IPS DF 6.9 (cell line): ENCODE measurements at regions not wholly inside any gene's neighbourhood (a gene's known extent, or its start where the extent isn't known, plus 50 kb on each side); places are given as distances from the start of the nearest gene placed in this dataset.

ENCODE experiments used
- DNase-seq: peaks from one replicate; pipeline ENCODE4 v3.0.0-alpha.2; 2013; ENCODE audit warnings: low read depth, low spot score
- H3K27ac ChIP-seq: one replicate; pipeline ENCODE4 v1.5.1; 2013; ENCODE audit warnings: low read length, control low read depth
- H3K27me3 ChIP-seq: 2 replicates; pipeline ENCODE4 v1.6.1; 2013; ENCODE audit warnings: mild to moderate bottlenecking, low read length; ENCODE audit not compliant: control insufficient read depth, insufficient read depth
- H3K36me3 ChIP-seq: 2 replicates; pipeline ENCODE4 v1.6.1; 2013; ENCODE audit warnings: low read length; ENCODE audit not compliant: control insufficient read depth, insufficient read depth
- H3K4me1 ChIP-seq: 2 replicates; pipeline ENCODE4 v1.6.1; 2013; ENCODE audit warnings: low read length; ENCODE audit not compliant: control insufficient read depth, insufficient read depth
- H3K4me3 ChIP-seq: 2 replicates; pipeline ENCODE4 v1.5.1; 2013; ENCODE audit warnings: mild to moderate bottlenecking, low read length
- H3K9me3 ChIP-seq: 2 replicates; pipeline ENCODE4 v1.6.1; 2013; ENCODE audit warnings: low read length, inconsistent platforms; ENCODE audit not compliant: control insufficient read depth, insufficient read depth
- WGBS: extraction: QIAGEN DNeasy Blood & Tissue Kit; methylation state at CpG from one replicate; pipeline ENCODE4 v1.1.7; 2013; ENCODE audit warnings: mixed read lengths, missing lambda C conversion rate; ENCODE audit not compliant: insufficient read length, insufficient coverage; 5-methylcytosine and 5-hydroxymethylcytosine counted together

- Histone ChIP-seq H3K27ac (no peak overlapping the region), H3K4me3 (no peak overlapping the region), H3K4me1 (no peaks in the 10 kb centered on the region), H3K27me3 (no peaks in the 10 kb centered on the region), H3K9me3 (no peaks in the 10 kb centered on the region), H3K36me3 (no peaks in the 10 kb centered on the region)
- no CpG with 5 or more reads among the region's 3 CpGs for WGBS
- no peak for DNase-seq
These were observed 204.2 kb upstream of the CD180 start for GRCh38 chr5:67400752-67401151.

DNA sequence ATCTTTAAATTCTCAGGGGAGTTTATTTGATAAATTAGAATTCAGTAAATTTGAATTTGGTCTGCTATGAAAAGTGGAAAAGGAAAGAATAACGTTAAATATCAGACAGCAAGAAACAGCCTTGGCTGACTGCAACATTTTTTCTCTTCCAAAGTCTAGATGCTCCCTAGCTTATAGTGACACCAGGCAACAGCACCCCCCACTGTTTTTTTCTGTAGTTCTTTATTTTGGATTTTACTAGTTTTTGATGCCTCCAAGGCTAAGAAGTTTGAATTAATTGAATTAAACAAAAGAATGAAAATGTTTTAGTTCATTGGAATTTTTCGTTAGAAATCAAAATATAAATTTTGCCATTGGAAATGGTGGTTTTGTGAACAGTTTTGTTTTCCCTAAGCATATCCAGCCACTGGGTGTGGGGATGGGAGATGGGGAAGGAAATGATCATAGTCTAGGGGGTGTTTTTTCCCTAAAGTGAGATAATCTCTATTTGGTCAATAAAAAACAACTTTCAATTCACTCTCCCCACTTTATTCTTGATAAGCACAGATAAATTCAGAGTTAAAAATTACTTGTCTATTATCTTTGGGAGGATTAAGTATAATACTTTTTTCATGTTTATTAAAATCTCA lies 199.3 kb upstream of the CD180 start:
- Histone ChIP-seq H3K4me3 (no peak overlapping the region), H3K36me3 (no peaks in the 10 kb centered on the region), H3K9me3 (no peaks in the 10 kb centered on the region), H3K27ac (no peak overlapping the region), H3K27me3 (no peaks in the 10 kb centered on the region), H3K4me1 (no peaks in the 10 kb centered on the region)
- no CpG with 5 or more reads among the region's 2 CpGs for WGBS
- DNase-seq, result no peak

DNA sequence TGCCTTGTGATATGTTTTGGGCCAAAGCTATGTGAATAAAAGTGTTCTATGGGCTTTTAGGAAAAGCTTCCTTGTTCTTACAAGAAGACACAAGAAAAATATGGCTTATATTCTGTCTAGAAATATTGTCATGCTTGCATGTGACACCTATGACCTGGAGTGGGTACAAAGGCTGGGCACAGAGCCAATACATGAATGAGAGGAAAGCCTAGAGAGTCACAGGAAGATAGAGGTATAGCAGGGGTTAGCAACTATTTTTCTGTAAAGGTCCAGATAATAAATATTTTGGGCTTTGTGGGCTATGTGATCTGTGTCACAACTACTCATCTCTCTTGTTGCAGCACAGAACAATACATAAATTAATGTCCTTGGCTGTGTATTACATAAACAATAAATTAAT lies 196.6 kb upstream of the CD180 start:
- no peak for DNase-seq
- H3K36me3 ChIP-seq, result no peaks in the 10 kb centered on the region
- H3K4me3 ChIP-seq, result no peak overlapping the region
- H3K27me3 ChIP-seq, result no peaks in the 10 kb centered on the region
- H3K4me1 ChIP-seq, result no peaks in the 10 kb centered on the region
- no peak overlapping the region for H3K27ac ChIP-seq
- H3K9me3 ChIP-seq, result no peaks in the 10 kb centered on the region

- Histone ChIP-seq H3K4me3 (no peak overlapping the region), H3K36me3 (no peaks in the 10 kb centered on the region), H3K27me3 (no peaks in the 10 kb centered on the region), H3K27ac (no peak overlapping the region), H3K9me3 (no peaks in the 10 kb centered on the region), H3K4me1 (no peaks in the 10 kb centered on the region)
- no CpG with 5 or more reads among the region's 1 CpG for WGBS
- DNase-seq, result no peak
These were observed 194.3 kb upstream of the CD180 start for GRCh38 chr5:67390935-67391334.

GRCh38 chr5:67383451-67383850 lies 186.9 kb upstream of the CD180 start:
- DNase-seq, result no peak
- Histone ChIP-seq H3K27ac (no peak overlapping the region), H3K9me3 (no peaks in the 10 kb centered on the region), H3K27me3 (no peaks in the 10 kb centered on the region), H3K4me1 (no peaks in the 10 kb centered on the region), H3K36me3 (no peaks in the 10 kb centered on the region), H3K4me3 (no peak overlapping the region)

GRCh38 chr5:67381236-67381880 lies 184.8 kb upstream of the CD180 start:
- DNase-seq, result no peak
- Histone ChIP-seq H3K36me3 (no peaks in the 10 kb centered on the region), H3K4me3 (no peak overlapping the region), H3K9me3 (no peaks in the 10 kb centered on the region), H3K27me3 (no peaks in the 10 kb centered on the region), H3K27ac (no peak overlapping the region), H3K4me1 (no peaks in the 10 kb centered on the region)
- WGBS, result no CpG with 5 or more reads among the region's 2 CpGs

DNA sequence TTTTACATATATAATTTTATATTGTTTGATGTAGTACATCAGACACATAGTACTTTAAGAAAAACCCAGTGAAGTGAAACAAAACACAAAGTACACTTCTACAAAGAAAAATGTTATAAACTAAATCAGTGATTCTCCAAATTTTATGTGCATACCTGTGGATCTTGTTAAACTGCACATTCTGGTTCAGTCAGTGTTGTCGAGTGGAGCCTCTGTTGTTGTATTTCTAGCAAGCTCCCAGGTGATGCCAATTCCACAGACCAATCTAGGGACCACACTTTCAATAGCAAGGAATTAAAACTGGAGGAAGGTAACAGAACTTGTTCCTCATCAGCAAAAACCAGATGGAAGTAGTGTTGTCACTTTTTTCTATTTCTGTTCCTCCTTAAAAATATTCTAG lies 183.8 kb upstream of the CD180 start:
- no peak overlapping the region for H3K4me3 ChIP-seq
- WGBS, result no CpG with 5 or more reads among the region's 1 CpG
- no peaks in the 10 kb centered on the region for H3K9me3 ChIP-seq
- no peaks in the 10 kb centered on the region for H3K36me3 ChIP-seq
- DNase-seq, result no peak
- no peaks in the 10 kb centered on the region for H3K27me3 ChIP-seq
- no peak overlapping the region for H3K27ac ChIP-seq
- H3K4me1 ChIP-seq, result no peaks in the 10 kb centered on the region

GRCh38 chr5:67379753-67380152 lies 183.2 kb upstream of the CD180 start:
- no peak for DNase-seq
- H3K9me3 ChIP-seq, result no peaks in the 10 kb centered on the region
- H3K4me1 ChIP-seq, result no peaks in the 10 kb centered on the region
- H3K36me3 ChIP-seq, result no peaks in the 10 kb centered on the region
- WGBS, result no CpG with 5 or more reads among the region's 2 CpGs
- H3K27ac ChIP-seq, result no peak overlapping the region
- no peak overlapping the region for H3K4me3 ChIP-seq
- no peaks in the 10 kb centered on the region for H3K27me3 ChIP-seq

GRCh38 chr5:67378256-67378655 lies 181.7 kb upstream of the CD180 start:
- no CpG with 5 or more reads among the region's 1 CpG for WGBS
- Histone ChIP-seq H3K4me1 (no peaks in the 10 kb centered on the region), H3K9me3 (no peaks in the 10 kb centered on the region), H3K27me3 (no peaks in the 10 kb centered on the region), H3K27ac (no peak overlapping the region), H3K36me3 (no peaks in the 10 kb centered on the region), H3K4me3 (no peak overlapping the region)
- DNase-seq, result no peak

DNA sequence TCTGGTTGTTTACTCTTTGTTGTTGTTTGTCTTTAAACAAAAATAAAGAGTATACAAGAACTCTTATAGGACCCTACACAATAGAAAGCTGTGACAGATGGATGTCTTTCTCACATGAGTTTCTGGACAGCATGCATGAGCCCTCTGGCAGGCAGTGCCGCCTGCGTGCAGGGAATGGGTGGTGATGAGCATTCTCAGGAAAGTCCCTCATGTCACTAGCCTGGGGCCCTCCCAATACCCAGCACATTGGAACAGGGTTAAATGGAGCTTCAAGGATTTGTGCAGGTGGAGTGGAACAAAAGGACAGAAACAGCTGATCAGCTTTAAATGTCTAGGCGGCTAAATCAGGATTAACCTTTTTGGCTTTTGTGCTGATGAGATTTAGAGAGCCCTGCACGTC lies 181.0 kb upstream of the CD180 start:
- Histone ChIP-seq H3K27me3 (no peaks in the 10 kb centered on the region), H3K9me3 (no peaks in the 10 kb centered on the region), H3K27ac (no peak overlapping the region), H3K36me3 (no peaks in the 10 kb centered on the region), H3K4me3 (no peak overlapping the region), H3K4me1 (no peaks in the 10 kb centered on the region)
- no peak for DNase-seq
- WGBS, result no CpG with 5 or more reads among the region's 4 CpGs

DNA sequence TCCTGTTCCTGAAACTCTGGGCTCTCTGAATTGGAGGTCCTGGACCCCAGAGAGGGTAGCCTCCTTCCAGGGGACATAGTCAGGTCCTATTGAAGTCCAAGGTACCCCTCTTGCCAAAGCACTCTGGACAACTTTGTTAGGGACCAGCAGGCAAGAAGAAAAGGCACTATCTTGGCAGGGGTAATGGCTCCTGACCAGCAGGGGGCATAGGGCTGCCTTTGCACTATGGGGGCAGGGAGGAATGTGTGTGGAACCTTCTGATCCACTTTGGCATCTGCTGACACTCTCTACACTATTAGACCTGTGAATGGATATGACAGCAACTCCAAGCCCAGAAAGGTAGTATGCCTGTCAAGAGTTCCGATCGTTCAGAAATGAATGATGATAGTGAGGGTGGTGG lies 179.0 kb upstream of the CD180 start:
- H3K27ac ChIP-seq, result no peak overlapping the region
- no peak overlapping the region for H3K4me3 ChIP-seq
- no peak for DNase-seq
- no peaks in the 10 kb centered on the region for H3K36me3 ChIP-seq
- no CpG with 5 or more reads among the region's 2 CpGs for WGBS
- H3K9me3 ChIP-seq, result no peaks in the 10 kb centered on the region
- no peaks in the 10 kb centered on the region for H3K4me1 ChIP-seq
- no peaks in the 10 kb centered on the region for H3K27me3 ChIP-seq
